Sigmoid colon (tissue), 6 donors: ENCODE measurements at regions not wholly inside any gene's neighbourhood (a gene's known extent, or its start where the extent isn't known, plus 50 kb on each side); places are given as distances from the start of the nearest gene placed in this dataset.

Experiments
- DNase-seq: peaks from one replicate; pipeline ENCODE4 v3.0.0-alpha.2; 2019
- H3K27ac ChIP-seq, 4 donors: fragments of 200-600 bp; sonication (generic); one replicate each; pipeline ENCODE4 v1.5.1; 2016 to 2019; ENCODE audit warnings: mild to moderate bottlenecking in 1 of 4
- H3K27me3 ChIP-seq, 3 donors: fragments of 200-600 bp; sonication (generic); one replicate each; pipeline ENCODE4 v1.5.1; 2019; ENCODE audit warnings: mild to moderate bottlenecking in 1 of 3
- H3K36me3 ChIP-seq, 4 donors: fragments of 200-600 bp; sonication (generic); one replicate each; pipeline ENCODE4 v1.5.1; 2016 to 2019
- H3K4me1 ChIP-seq, 4 donors: fragments of 200-600 bp; sonication (generic); one replicate each; pipeline ENCODE4 v1.5.1; 2017 to 2019
- H3K4me3 ChIP-seq, 4 donors: fragments of 200-600 bp; sonication (generic); one replicate each; pipeline ENCODE4 v1.5.1; 2017 to 2019; ENCODE audit warnings: mild to moderate bottlenecking in 2 of 4, moderate library complexity in 1 of 4
- H3K9me3 ChIP-seq, 4 donors: fragments of 200-600 bp in 3 of 4; sonication (generic) in 3 of 4; one replicate each; pipeline versions ENCODE4 v1.5.1 to v1.6.1; 2013 to 2019
- CTCF ChIP-seq, 4 experiments: fragments of 450-650 bp in 3 of 4; fragments of 200-600 bp in 1 of 4; IDR thresholded peaks; one replicate each; pipeline ENCODE4 v1.5.1; 2016 to 2019; ENCODE audit warnings: antibody characterized with exemption in 4 of 4, mild to moderate bottlenecking in 3 of 4, moderate library complexity in 2 of 4
- EP300 ChIP-seq, 4 donors: sonication (generic); formaldehyde crosslinking; IDR thresholded peaks; one replicate each; pipeline ENCODE4 v1.6.1; 2017; ENCODE audit warnings: antibody characterized with exemption in 4 of 4
- POLR2A ChIP-seq, 2 donors: fragments of 450-650 bp; IDR thresholded peaks; one replicate each; pipeline ENCODE4 v1.6.1; 2016; ENCODE audit warnings: antibody characterized with exemption in 2 of 2, mild to moderate bottlenecking in 2 of 2, moderate library complexity in 2 of 2
- POLR2AphosphoS5 ChIP-seq, 4 donors: sonication (generic); formaldehyde crosslinking; IDR thresholded peaks; one replicate each; pipeline ENCODE4 v1.6.1; 2017; ENCODE audit warnings: antibody characterized with exemption in 4 of 4
- WGBS, 2 donors: extraction: QIAGEN DNeasy Blood & Tissue Kit; methylation state at CpG; one replicate each; pipeline ENCODE4 v1.1.7; 2013; 5-methylcytosine and 5-hydroxymethylcytosine counted together
- intact Hi-C: fragments of 100-400 bp; cut with DNase I; formaldehyde crosslinking; loops from one replicate; pipeline ENCODE4 v1.15.1; 2023
- donor health status: healthy with polysubstance abuse.
- donor health status: healthy.

DNA sequence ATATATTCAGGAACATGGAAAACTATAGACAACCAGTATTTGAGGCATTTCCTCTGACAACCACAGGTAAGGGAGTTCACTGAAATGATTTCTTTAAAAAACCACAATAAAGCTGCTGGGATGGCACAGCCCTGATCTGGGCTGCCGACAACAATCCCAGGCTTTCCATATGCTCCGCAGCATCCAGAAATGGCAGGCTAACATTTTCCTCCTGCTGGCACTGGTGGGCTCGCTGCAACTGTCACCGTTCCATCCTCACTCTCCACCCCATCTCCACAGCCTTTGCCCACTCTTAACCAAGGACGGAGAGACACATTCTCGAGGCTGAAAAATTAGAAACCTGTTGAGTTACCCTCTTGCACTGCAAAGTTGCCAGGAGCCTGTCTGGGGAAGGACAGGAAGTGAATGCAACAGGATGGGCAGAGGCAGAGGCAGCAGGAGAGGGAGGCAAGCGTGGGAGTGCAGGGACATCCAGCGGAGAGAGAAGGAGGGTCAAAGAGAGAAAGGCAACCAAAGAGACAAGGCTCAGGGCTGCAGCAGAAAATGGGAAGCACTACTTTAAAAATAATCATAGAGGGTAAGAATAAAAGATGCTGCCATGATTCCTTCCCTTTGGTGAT is 79.0 kb upstream of the ARRDC4 start:
- 80% methylated on average over 8 of the region's 8 CpGs for WGBS, 2 donors
- H3K36me3 ChIP-seq = no peaks in the 10 kb centered on the region
- no peak for DNase-seq
- no peak overlapping the region for H3K4me3 ChIP-seq
- H3K9me3 ChIP-seq = no peaks in the 10 kb centered on the region
- intact Hi-C loops = no loop called here
- no peak overlapping the region for H3K27ac ChIP-seq
- TF ChIP-seq EP300 (IDR thresholded peaks at IDR 0.05) = no peak
- TF ChIP-seq CTCF (IDR thresholded peaks at IDR 0.05) = no peak
- no peak for TF ChIP-seq POLR2AphosphoS5 (IDR thresholded peaks at IDR 0.05)
- TF ChIP-seq POLR2A (IDR thresholded peaks at IDR 0.05) = no peak
- no peaks in the 10 kb centered on the region for H3K27me3 ChIP-seq
- H3K4me1 ChIP-seq = peaks cover 0 to 13% (median 9%) of the 10 kb centered on the region in 4 donors

DNA sequence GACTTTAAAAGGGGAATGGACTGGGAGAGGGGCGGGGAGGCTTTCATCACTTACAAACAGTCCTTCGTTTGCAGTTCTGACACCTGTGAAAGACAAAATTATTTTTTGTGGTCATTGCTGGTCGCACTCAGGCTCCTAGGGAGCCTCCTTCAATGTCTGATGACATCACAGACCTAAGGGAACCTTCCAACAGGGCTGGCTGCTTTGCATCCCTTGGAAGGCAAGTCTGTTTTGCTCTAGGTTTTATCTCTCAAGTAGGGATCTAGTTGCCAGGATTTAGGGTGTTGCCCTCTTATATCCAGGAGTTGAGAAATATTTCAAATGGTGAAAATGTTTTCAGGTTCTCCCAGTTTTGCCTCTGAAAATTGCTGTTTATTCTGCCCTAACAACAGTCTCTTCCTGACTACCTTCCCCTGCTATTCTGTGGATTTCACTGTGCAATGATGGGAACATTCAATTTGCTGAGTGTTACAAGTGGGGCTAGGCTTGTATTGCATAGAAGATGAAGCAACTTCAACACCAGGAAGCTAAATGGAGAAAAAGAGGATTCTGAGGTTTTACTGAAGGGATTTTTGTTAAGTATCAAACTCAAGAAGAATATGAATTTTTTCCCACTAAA is 75.9 kb upstream of the ARRDC4 start:
- Histone ChIP-seq H3K9me3 (no peaks in the 10 kb centered on the region), H3K27ac (no peak overlapping the region), H3K4me1 (peaks cover 0 to 1% (median 0%) of the 10 kb centered on the region in 4 donors), H3K27me3 (no peaks in the 10 kb centered on the region), H3K36me3 (no peaks in the 10 kb centered on the region), H3K4me3 (no peak overlapping the region)
- 61 to 63% methylated on average over 3 of the region's 3 CpGs for whole genome bisulfite sequencing, 2 donors
- DNase-seq = no peak
- intact Hi-C loops = loop anchor here (5.0 kb wide), 1 partner anchor 92 kb away; no protein-coding TSS in a partner anchor
- no peak for TF ChIP-seq CTCF (IDR thresholded peaks at IDR 0.05)
- TF ChIP-seq POLR2A (IDR thresholded peaks at IDR 0.05) = no peak
- TF ChIP-seq EP300 (IDR thresholded peaks at IDR 0.05) = no peak
- no peak for TF ChIP-seq POLR2AphosphoS5 (IDR thresholded peaks at IDR 0.05)

GRCh38 chr15:97890307-97890706 is 70.2 kb upstream of the ARRDC4 start:
- WGBS, 2 donors = 76 to 89% methylated on average over 1 of the region's 1 CpG
- intact Hi-C loops = no loop called here
- H3K4me3 ChIP-seq = no peak overlapping the region
- peak overlapping the region in 2 of 4 donors; percentile 24 to 56 for H3K27ac ChIP-seq
- H3K27me3 ChIP-seq = no peaks in the 10 kb centered on the region
- no peaks in the 10 kb centered on the region for H3K9me3 ChIP-seq
- no peaks in the 10 kb centered on the region for H3K36me3 ChIP-seq
- H3K4me1 ChIP-seq = peaks cover 0 to 24% (median 16%) of the 10 kb centered on the region in 4 donors
- no peak for DNase-seq
- TF ChIP-seq POLR2AphosphoS5 (IDR thresholded peaks at IDR 0.05) (peak; percentile 29 to 72 (median 51)), POLR2A (IDR thresholded peaks at IDR 0.05) (no peak), CTCF (IDR thresholded peaks at IDR 0.05) (no peak), EP300 (IDR thresholded peaks at IDR 0.05) (peak in 2 of 4 donors; percentile 15 to 42)

GRCh38 chr15:97892167-97892938 is 68.2 kb upstream of the ARRDC4 start:
- intact Hi-C loops = no loop called here
- Histone ChIP-seq H3K9me3 (no peaks in the 10 kb centered on the region), H3K27ac (no peak overlapping the region), H3K4me1 (peaks cover 0 to 24% (median 16%) of the 10 kb centered on the region in 4 donors), H3K4me3 (no peak overlapping the region), H3K36me3 (no peaks in the 10 kb centered on the region), H3K27me3 (no peaks in the 10 kb centered on the region)
- TF ChIP-seq CTCF (IDR thresholded peaks at IDR 0.05) (no peak), POLR2AphosphoS5 (IDR thresholded peaks at IDR 0.05) (no peak), POLR2A (IDR thresholded peaks at IDR 0.05) (no peak), EP300 (IDR thresholded peaks at IDR 0.05) (no peak)
- no peak for DNase-seq
- WGBS, 2 donors = 92 to 93% methylated on average over 13 of the region's 13 CpGs
